Panc1 (cell line): ENCODE measurements at regions not wholly inside any gene's neighbourhood (a gene's known extent, or its start where the extent isn't known, plus 50 kb on each side); places are given as distances from the start of the nearest gene placed in this dataset.

Experiments
- ATAC-seq: fragments of 200-7000 bp; cut with Tn5 transposase; 2 replicates; pipeline ENCODE4 v1.9.1; 2020; ENCODE audit warnings: mild to moderate bottlenecking, moderate library complexity
- BruUV-seq: library from RNA; stranded (reverse); fragments of 400-500 nt; replicated peaks from 2 replicates; lab custom pipeline; 2021; lab: Mats Ljungman, UMichigan
- CTCF ChIA-PET: fragments of 300-600 bp; sonication (Branson Sonifier 250); formaldehyde crosslinking; loops from one replicate; lab custom pipeline; 2022; ENCODE audit warnings: antibody characterized with exemption; lab: Charles Lee
- POLR2A ChIA-PET: fragments of 300-600 bp; sonication (Branson Sonifier 250); formaldehyde crosslinking; loops from one replicate; lab custom pipeline; 2022; ENCODE audit warnings: antibody characterized with exemption; lab: Charles Lee
- DNase-seq: peaks from one replicate; pipeline ENCODE4 v3.0.0-alpha.2; 2010; ENCODE audit warnings: low read depth, low spot score
- H3K27ac ChIP-seq: 2 replicates; pipeline ENCODE4 v1.5.1; 2011; ENCODE audit warnings: mild to moderate bottlenecking, low read length, inconsistent platforms
- H3K27me3 ChIP-seq: fragments of 200-500 bp; sonication (Bioruptor generic); 2 replicates; pipeline ENCODE4 v1.6.0; 2014; ENCODE audit warnings: low read length, inconsistent platforms; ENCODE audit not compliant: control insufficient read depth, insufficient read depth
- H3K36me3 ChIP-seq: fragments of 200-500 bp; sonication (Bioruptor generic); 2 replicates; pipeline ENCODE4 v1.5.1; 2014; ENCODE audit warnings: inconsistent platforms, mild to moderate bottlenecking, low read length, moderate library complexity; ENCODE audit not compliant: control insufficient read depth, insufficient read depth
- H3K4me1 ChIP-seq: 2 replicates; pipeline ENCODE4 v1.5.1; 2011; ENCODE audit warnings: inconsistent platforms, mild to moderate bottlenecking, low read length, moderate library complexity; ENCODE audit not compliant: control insufficient read depth, insufficient read depth
- H3K4me3 ChIP-seq, 2 experiments: 2 replicates each; pipeline ENCODE4 v1.5.1; 2011 to 2012; ENCODE audit warnings: low read depth in 2 of 2, low read length in 2 of 2, mild to moderate bottlenecking in 2 of 2, inconsistent platforms in 1 of 2, moderate library complexity in 1 of 2
- H3K9me3 ChIP-seq: fragments of 200-500 bp; sonication (Bioruptor generic); 2 replicates; pipeline ENCODE4 v1.5.1; 2014; ENCODE audit warnings: low read depth, mild to moderate bottlenecking, inconsistent platforms, low read length, moderate library complexity; ENCODE audit not compliant: control insufficient read depth, insufficient read depth
- POLR2AphosphoS5 ChIP-seq: IDR thresholded peaks from 2 replicates; pipeline ENCODE4 v1.6.1; 2012; ENCODE audit warnings: mild to moderate bottlenecking, low read depth, low read length, moderate library complexity
- SIN3A ChIP-seq: IDR thresholded peaks from 2 replicates; pipeline ENCODE4 v1.6.1; 2012; ENCODE audit warnings: low read depth, mild to moderate bottlenecking, low read length, moderate library complexity, borderline replicate concordance; ENCODE audit not compliant: insufficient read depth
- TCF7L2 ChIP-seq: IDR thresholded peaks from 2 replicates; pipeline ENCODE4 v1.6.1; 2011; ENCODE audit warnings: mild to moderate bottlenecking, low read depth, low read length, inconsistent platforms
- in situ Hi-C: cut with HindIII; loops from 2 replicates; pipeline ENCODE4 v1.10.0; 2016; ENCODE audit warnings: low sequenced_read_pairs, low pct_unique_long_range_greater_than_20kb
- intact Hi-C: fragments of 100-400 bp; cut with micrococcal nuclease; formaldehyde crosslinking; loops from one replicate; pipeline ENCODE4 v1.10.0; 2022; ENCODE audit not compliant: unreplicated experiment
- TF ChIP-seq, protein P1 (sequence below): fragments of 450-650 bp; IDR thresholded peaks from 2 replicates; pipeline ENCODE4 v1.5.1; 2017; ENCODE audit warnings: mild to moderate bottlenecking
- TF ChIP-seq, protein P2 (sequence below), 2 experiments: IDR thresholded peaks; 2 replicates each; pipeline ENCODE4 v1.6.1; 2011 to 2012; ENCODE audit warnings: low read depth in 2 of 2, control low read depth in 1 of 2, low read length in 1 of 2, mild to moderate bottlenecking in 1 of 2, moderate library complexity in 1 of 2; ENCODE audit not compliant: insufficient read depth in 1 of 2

DNA sequence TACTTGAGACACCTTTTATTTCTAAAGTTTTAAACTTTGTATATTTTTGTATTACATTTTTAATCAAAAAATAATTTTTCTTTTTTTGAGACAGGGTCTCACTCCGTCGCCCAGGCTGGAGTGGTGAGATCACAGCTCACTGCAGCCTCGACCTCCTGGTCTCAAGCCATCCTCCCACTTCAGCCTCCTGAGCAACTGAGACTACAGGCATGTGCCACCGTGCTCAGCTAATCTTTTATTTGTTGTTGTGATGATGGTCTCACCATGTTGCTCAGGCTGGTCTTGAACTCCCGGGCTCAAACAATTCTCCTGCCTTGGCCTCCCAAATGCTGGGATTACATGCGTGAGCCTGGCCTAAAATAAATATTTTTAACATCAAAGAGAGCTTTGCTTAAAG is 218.7 kb upstream of the SH3BP4 start:
- Histone ChIP-seq H3K27ac (no peak overlapping the region), H3K4me3 (no peak overlapping the region), H3K27me3 (no peaks in the 10 kb centered on the region), H3K36me3 (no peaks in the 10 kb centered on the region), H3K4me1 (no peaks in the 10 kb centered on the region), H3K9me3 (no peaks in the 10 kb centered on the region)
- ChIA-PET CTCF (no interaction called here), POLR2A (interaction anchor here (0.6 kb wide), 1 partner anchor 511 kb away, joined by 6 read pairs; no protein-coding TSS in a partner anchor)
- in situ Hi-C loops, result no loop called here
- ATAC-seq, result no peak
- DNase-seq, result no peak
- BruUV-seq, result no TSS peak
- TF ChIP-seq, protein P1, sequence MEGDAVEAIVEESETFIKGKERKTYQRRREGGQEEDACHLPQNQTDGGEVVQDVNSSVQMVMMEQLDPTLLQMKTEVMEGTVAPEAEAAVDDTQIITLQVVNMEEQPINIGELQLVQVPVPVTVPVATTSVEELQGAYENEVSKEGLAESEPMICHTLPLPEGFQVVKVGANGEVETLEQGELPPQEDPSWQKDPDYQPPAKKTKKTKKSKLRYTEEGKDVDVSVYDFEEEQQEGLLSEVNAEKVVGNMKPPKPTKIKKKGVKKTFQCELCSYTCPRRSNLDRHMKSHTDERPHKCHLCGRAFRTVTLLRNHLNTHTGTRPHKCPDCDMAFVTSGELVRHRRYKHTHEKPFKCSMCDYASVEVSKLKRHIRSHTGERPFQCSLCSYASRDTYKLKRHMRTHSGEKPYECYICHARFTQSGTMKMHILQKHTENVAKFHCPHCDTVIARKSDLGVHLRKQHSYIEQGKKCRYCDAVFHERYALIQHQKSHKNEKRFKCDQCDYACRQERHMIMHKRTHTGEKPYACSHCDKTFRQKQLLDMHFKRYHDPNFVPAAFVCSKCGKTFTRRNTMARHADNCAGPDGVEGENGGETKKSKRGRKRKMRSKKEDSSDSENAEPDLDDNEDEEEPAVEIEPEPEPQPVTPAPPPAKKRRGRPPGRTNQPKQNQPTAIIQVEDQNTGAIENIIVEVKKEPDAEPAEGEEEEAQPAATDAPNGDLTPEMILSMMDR, result no peak
- TF ChIP-seq, protein P2, sequence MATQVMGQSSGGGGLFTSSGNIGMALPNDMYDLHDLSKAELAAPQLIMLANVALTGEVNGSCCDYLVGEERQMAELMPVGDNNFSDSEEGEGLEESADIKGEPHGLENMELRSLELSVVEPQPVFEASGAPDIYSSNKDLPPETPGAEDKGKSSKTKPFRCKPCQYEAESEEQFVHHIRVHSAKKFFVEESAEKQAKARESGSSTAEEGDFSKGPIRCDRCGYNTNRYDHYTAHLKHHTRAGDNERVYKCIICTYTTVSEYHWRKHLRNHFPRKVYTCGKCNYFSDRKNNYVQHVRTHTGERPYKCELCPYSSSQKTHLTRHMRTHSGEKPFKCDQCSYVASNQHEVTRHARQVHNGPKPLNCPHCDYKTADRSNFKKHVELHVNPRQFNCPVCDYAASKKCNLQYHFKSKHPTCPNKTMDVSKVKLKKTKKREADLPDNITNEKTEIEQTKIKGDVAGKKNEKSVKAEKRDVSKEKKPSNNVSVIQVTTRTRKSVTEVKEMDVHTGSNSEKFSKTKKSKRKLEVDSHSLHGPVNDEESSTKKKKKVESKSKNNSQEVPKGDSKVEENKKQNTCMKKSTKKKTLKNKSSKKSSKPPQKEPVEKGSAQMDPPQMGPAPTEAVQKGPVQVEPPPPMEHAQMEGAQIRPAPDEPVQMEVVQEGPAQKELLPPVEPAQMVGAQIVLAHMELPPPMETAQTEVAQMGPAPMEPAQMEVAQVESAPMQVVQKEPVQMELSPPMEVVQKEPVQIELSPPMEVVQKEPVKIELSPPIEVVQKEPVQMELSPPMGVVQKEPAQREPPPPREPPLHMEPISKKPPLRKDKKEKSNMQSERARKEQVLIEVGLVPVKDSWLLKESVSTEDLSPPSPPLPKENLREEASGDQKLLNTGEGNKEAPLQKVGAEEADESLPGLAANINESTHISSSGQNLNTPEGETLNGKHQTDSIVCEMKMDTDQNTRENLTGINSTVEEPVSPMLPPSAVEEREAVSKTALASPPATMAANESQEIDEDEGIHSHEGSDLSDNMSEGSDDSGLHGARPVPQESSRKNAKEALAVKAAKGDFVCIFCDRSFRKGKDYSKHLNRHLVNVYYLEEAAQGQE (IDR thresholded peaks at IDR 0.05; ENCODE audit: insufficient read depth in 1 of 2, low read depth in 2 of 2, low read length in 1 of 2), result no peak
- TF ChIP-seq SIN3A (no peak), POLR2AphosphoS5 (no peak), TCF7L2 (no peak)
- intact Hi-C loops, result no loop called here

DNA sequence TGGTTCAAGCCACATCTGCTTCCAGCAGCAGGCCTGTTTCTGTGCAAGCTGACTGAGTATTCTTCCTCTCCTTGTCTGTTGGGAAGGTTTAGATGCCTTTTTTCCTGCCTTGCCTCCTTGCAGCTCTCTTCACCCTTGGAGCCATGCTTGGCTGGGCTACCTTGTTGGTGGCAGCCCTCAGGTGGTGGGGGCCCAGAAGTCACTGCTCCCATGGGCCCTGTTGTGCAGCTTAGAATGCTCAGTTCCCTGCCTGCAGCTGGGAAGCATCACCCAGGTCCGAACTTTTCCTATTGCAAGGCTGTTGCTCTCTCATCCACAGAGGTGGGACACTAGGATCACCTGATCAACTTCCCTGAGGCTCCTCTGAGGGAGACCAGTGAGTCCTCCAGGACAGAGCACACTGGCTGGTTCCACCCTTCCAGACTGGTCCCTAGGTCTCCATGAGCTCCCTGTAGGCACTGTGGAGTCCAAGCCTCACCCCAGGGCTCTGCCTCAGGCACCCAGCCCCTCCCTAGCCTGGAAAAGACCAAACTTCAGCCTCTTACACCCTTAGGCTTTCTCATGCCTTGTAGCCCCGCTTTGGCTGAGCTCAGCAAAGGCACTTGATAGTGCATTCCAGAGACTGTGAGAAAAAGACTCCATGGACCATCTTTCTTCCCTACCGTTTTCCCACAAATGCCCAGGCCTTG is 219.3 kb upstream of the SH3BP4 start:
- ChIA-PET CTCF (no interaction called here), POLR2A (interaction anchor here (0.6 kb wide), 1 partner anchor 510 kb away, joined by 6 read pairs; no protein-coding TSS in a partner anchor)
- Histone ChIP-seq H3K9me3 (no peaks in the 10 kb centered on the region), H3K4me3 (no peak overlapping the region), H3K27me3 (no peaks in the 10 kb centered on the region), H3K36me3 (no peaks in the 10 kb centered on the region), H3K4me1 (no peaks in the 10 kb centered on the region), H3K27ac (no peak overlapping the region)
- TF ChIP-seq SIN3A, result no peak
- TF ChIP-seq TCF7L2, result no peak
- no peak for TF ChIP-seq POLR2AphosphoS5
- TF ChIP-seq, protein P2 (IDR thresholded peaks at IDR 0.05; ENCODE audit: insufficient read depth in 1 of 2, low read depth in 2 of 2, low read length in 1 of 2), result no peak
- in situ Hi-C loops (no loop called here), intact Hi-C loops (no loop called here)
- no peak for DNase-seq
- BruUV-seq, result no TSS peak
- no peak for ATAC-seq
